Upper lobe of left lung (tissue), 4 donors: ENCODE measurements at regions not wholly inside any gene's neighbourhood (a gene's known extent, or its start where the extent isn't known, plus 50 kb on each side); places are given as distances from the start of the nearest gene placed in this dataset.

Experiments
- CTCF ChIP-seq, 6 experiments: fragments of 450-650 bp in 4 of 6; fragments of 200-600 bp in 2 of 6; sonication (generic) in 2 of 6; IDR thresholded peaks; one replicate each; pipeline ENCODE4 v1.5.1; 2016 to 2019; ENCODE audit warnings: antibody characterized with exemption in 6 of 6
- EP300 ChIP-seq, 4 donors: sonication (generic); formaldehyde crosslinking; IDR thresholded peaks; one replicate each; pipeline ENCODE4 v1.5.1; 2017; ENCODE audit warnings: antibody characterized with exemption in 4 of 4, control low read depth in 2 of 4
- POLR2A ChIP-seq, 4 donors: fragments of 450-650 bp; IDR thresholded peaks; one replicate each; pipeline ENCODE4 v1.5.1; 2016 to 2017; ENCODE audit warnings: antibody characterized with exemption in 4 of 4, mild to moderate bottlenecking in 2 of 4
- POLR2AphosphoS5 ChIP-seq, 2 donors: sonication (generic); formaldehyde crosslinking; IDR thresholded peaks; one replicate each; pipeline ENCODE4 v1.5.1; 2017; ENCODE audit warnings: antibody characterized with exemption in 2 of 2

DNA sequence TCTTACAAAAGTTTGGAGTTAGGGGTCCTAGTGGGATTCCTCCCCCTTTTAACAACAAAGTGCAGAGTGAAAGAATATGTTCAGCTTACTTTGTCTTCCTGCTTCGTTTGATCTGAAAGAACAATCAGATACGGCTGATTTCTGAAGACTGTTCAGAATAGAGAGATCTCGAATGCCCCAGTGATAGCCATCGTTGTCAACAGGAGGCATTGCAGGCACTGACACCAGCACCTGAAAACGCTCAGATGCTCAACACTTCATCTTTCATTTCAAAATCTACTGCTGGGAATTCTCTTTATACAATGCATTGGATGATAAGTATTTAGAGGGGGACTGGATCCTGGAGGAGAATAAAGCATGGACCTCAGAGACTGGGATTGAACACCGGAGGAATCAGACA lies 186.3 kb upstream of the TENM3 start:
- TF ChIP-seq CTCF (IDR thresholded peaks at IDR 0.05) (no peak), POLR2A (IDR thresholded peaks at IDR 0.05) (no peak), POLR2AphosphoS5 (IDR thresholded peaks at IDR 0.05) (no peak), EP300 (IDR thresholded peaks at IDR 0.05) (no peak)
